A549 (cell line): ENCODE measurements at regions not wholly inside any gene's neighbourhood (a gene's known extent, or its start where the extent isn't known, plus 50 kb on each side); places are given as distances from the start of the nearest gene placed in this dataset.

ENCODE experiments used
- ATAC-seq, 2 experiments: fragments of 200-7000 bp in 1 of 2; fragments of >200 bp in 1 of 2; cut with Nextera tagmentation in 1 of 2; cut with Tn5 transposase in 1 of 2; 3 replicates each; pipeline versions ENCODE4 v1.8.0 to v1.9.1; 2018 to 2020; ENCODE audit warnings: mild to moderate bottlenecking in 1 of 2, moderate library complexity in 1 of 2
- CTCF ChIA-PET: fragments of 300-600 bp; sonication (Branson Sonifier 250); formaldehyde crosslinking; extraction: SDS; loops from one replicate; lab custom pipeline; 2021; ENCODE audit warnings: antibody characterized with exemption, inconsistent platforms; lab: Yijun Ruan, JAX
- POLR2A ChIA-PET: fragments of 350-600 bp; formaldehyde crosslinking; extraction: SDS; loops from one replicate; lab custom pipeline; 2021; ENCODE audit warnings: antibody characterized with exemption, inconsistent platforms; lab: Yijun Ruan, JAX
- DNase-seq, 2 experiments: peaks; one replicate each; pipeline versions ENCODE4 v3.0.0 to v3.0.0-alpha.2; 2011 to 2016; ENCODE audit warnings: low read depth in 1 of 2, low spot score in 1 of 2
- FAIRE-seq: peaks from 2 replicates; lab custom pipeline; 2011; peaks lifted over from hg19 to GRCh38; lab: Jason Lieb, UNC
- H3K27ac ChIP-seq, 2 experiments: fragments of >200 bp; sonication (Bioruptor Twin); formaldehyde crosslinking; 3 replicates each; pipeline ENCODE4 v1.5.1; 2016 to 2017
- H3K4me1 ChIP-seq: fragments of >200 bp; sonication (Bioruptor Twin); formaldehyde crosslinking; 3 replicates; pipeline ENCODE4 v1.6.1; 2016
- H3K4me2 ChIP-seq: fragments of >200 bp; sonication (Bioruptor Twin); formaldehyde crosslinking; 3 replicates; pipeline ENCODE4 v1.6.1; 2016
- H3K4me3 ChIP-seq: fragments of >200 bp; sonication (Bioruptor Twin); formaldehyde crosslinking; 3 replicates; pipeline ENCODE4 v1.5.1; 2016
- H3K9me3 ChIP-seq: fragments of >200 bp; sonication (Bioruptor Twin); formaldehyde crosslinking; 3 replicates; pipeline ENCODE4 v1.6.1; 2016
- CBX2 ChIP-seq: fragments of 200-600 bp; sonication (generic); IDR thresholded peaks from 2 replicates; pipeline ENCODE4 v1.6.1; 2016; ENCODE audit warnings: low read depth, mild to moderate bottlenecking, borderline replicate concordance
- CBX8 ChIP-seq: fragments of 200-600 bp; sonication (generic); IDR thresholded peaks from 2 replicates; pipeline ENCODE4 v1.6.1; 2016
- CHD4 ChIP-seq: fragments of 200-600 bp; sonication (generic); IDR thresholded peaks from 2 replicates; pipeline ENCODE4 v1.6.1; 2016; ENCODE audit warnings: antibody characterized with exemption, mild to moderate bottlenecking, borderline replicate concordance
- CTCF ChIP-seq: fragments of >200 bp; sonication (Bioruptor Twin); formaldehyde crosslinking; IDR thresholded peaks from 3 replicates; pipeline ENCODE4 v1.5.1; 2016
- ELK1 ChIP-seq: fragments of 150-350 bp; IDR thresholded peaks from 2 replicates; pipeline ENCODE4 v1.6.1; 2014; ENCODE audit warnings: low read depth, mild to moderate bottlenecking, low read length
- ESRRA ChIP-seq: fragments of 150-350 bp; IDR thresholded peaks from 2 replicates; pipeline ENCODE4 v1.6.1; 2014; ENCODE audit warnings: mild to moderate bottlenecking, low read length, borderline replicate concordance
- FOSB ChIP-seq: fragments of 250-450 bp; sonication (Bioruptor Pico); IDR thresholded peaks from 2 replicates; pipeline ENCODE4 v1.5.0; 2020; ENCODE audit warnings: mild to moderate bottlenecking, moderate library complexity
- FOXS1 ChIP-seq: fragments of 250-450 bp; sonication (Bioruptor Pico); IDR thresholded peaks from 2 replicates; pipeline ENCODE4 v1.5.0; 2020; ENCODE audit warnings: mild to moderate bottlenecking, moderate library complexity
- HEYL ChIP-seq: fragments of 250-450 bp; sonication (Bioruptor Pico); IDR thresholded peaks from 2 replicates; pipeline ENCODE4 v1.8.0; 2021; ENCODE audit warnings: mild to moderate bottlenecking, moderate library complexity
- HOXA7 ChIP-seq: fragments of 250-450 bp; sonication (Bioruptor Pico); IDR thresholded peaks from 2 replicates; pipeline ENCODE4 v1.5.0; 2020; ENCODE audit warnings: mild to moderate bottlenecking, moderate library complexity
- HOXB13 ChIP-seq: fragments of 250-450 bp; sonication (Bioruptor Pico); IDR thresholded peaks from 2 replicates; pipeline ENCODE4 v1.5.0; 2020; ENCODE audit warnings: low read depth, mild to moderate bottlenecking, moderate library complexity
- JUNB ChIP-seq: fragments of >200 bp; sonication (Bioruptor Twin); formaldehyde crosslinking; IDR thresholded peaks from 2 replicates; pipeline ENCODE4 v1.6.1; 2016
- KDM1A ChIP-seq: fragments of 200-600 bp; sonication (generic); IDR thresholded peaks from 2 replicates; pipeline ENCODE4 v1.6.1; 2016; ENCODE audit warnings: low read depth, mild to moderate bottlenecking
- KDM5A ChIP-seq: fragments of 200-600 bp; sonication (generic); IDR thresholded peaks from 2 replicates; pipeline ENCODE4 v1.6.1; 2016; ENCODE audit warnings: antibody characterized with exemption, mild to moderate bottlenecking
- MAZ ChIP-seq: fragments of 150-350 bp; IDR thresholded peaks from 2 replicates; pipeline ENCODE4 v1.6.1; 2014; ENCODE audit warnings: antibody characterized with exemption, low read depth, low read length, borderline replicate concordance
- MYC ChIP-seq: IDR thresholded peaks from 2 replicates; pipeline ENCODE4 v1.6.1; 2012; ENCODE audit warnings: mild to moderate bottlenecking, inconsistent platforms, low read length, improper control_type of control experiment, borderline replicate concordance
- NFE2L2 ChIP-seq: fragments of 150-350 bp; conservative IDR thresholded peaks from 2 replicates; pipeline ENCODE4 v1.6.1; 2014; ENCODE audit warnings: low read length
- NR3C1 ChIP-seq: fragments of >200 bp; sonication (Bioruptor Twin); formaldehyde crosslinking; IDR thresholded peaks from 3 replicates; pipeline ENCODE4 v1.6.1; 2017
- POLR2AphosphoS2 ChIP-seq: conservative IDR thresholded peaks from 2 replicates; pipeline ENCODE4 v1.6.1; 2012; ENCODE audit warnings: low read length, improper control_type of control experiment, inconsistent platforms
- RFX5 ChIP-seq: fragments of 450-650 bp; IDR thresholded peaks from 2 replicates; pipeline ENCODE4 v1.7.1; 2014; ENCODE audit warnings: antibody characterized with exemption, mild to moderate bottlenecking, moderate library complexity
- RNF2 ChIP-seq: fragments of 200-600 bp; sonication (generic); IDR thresholded peaks from 2 replicates; pipeline ENCODE4 v1.6.1; 2016; ENCODE audit warnings: low read depth, mild to moderate bottlenecking, antibody characterized with exemption, moderate library complexity, borderline replicate concordance
- SMC3 ChIP-seq: fragments of >200 bp; sonication (Bioruptor Twin); formaldehyde crosslinking; IDR thresholded peaks from 3 replicates; pipeline ENCODE4 v1.6.1; 2018; ENCODE audit warnings: inconsistent platforms
- SREBF2 ChIP-seq: fragments of 450-650 bp; IDR thresholded peaks from 2 replicates; pipeline ENCODE4 v1.6.1; 2014; ENCODE audit warnings: mild to moderate bottlenecking, moderate library complexity
- TFCP2L1 ChIP-seq: fragments of 250-450 bp; sonication (Bioruptor Pico); IDR thresholded peaks from 2 replicates; pipeline ENCODE4 v1.5.0; 2021; ENCODE audit warnings: mild to moderate bottlenecking
- TP53 ChIP-seq: fragments of 250-450 bp; sonication (Bioruptor Pico); IDR thresholded peaks from 2 replicates; pipeline ENCODE4 v1.5.0; 2021; ENCODE audit warnings: mild to moderate bottlenecking, moderate library complexity
- ZNF302 ChIP-seq: fragments of 250-450 bp; sonication (Bioruptor Pico); IDR thresholded peaks from 2 replicates; pipeline ENCODE4 v1.9.0; 2021; ENCODE audit warnings: inconsistent platforms, mild to moderate bottlenecking, moderate library complexity
- WGBS: methylation state at CpG from one replicate; pipeline ENCODE4 v1.1.6; 2017; ENCODE audit errors: missing lambda C conversion rate; 5-methylcytosine and 5-hydroxymethylcytosine counted together

GRCh38 chr9:87167582-87167981 lies 220.3 kb upstream of the GAS1 start:
- TF ChIP-seq KDM1A (no peak), SMC3 (no peak), ZNF302 (no peak), HOXB13 (no peak), FOSB (CRISPR knock-in tag) (no peak), CBX8 (no peak), POLR2AphosphoS2 (no peak), KDM5A (no peak), FOXS1 (CRISPR knock-in tag) (no peak), RFX5 (no peak), ESRRA (no peak), MYC (no peak), TP53 (no peak), CBX2 (no peak), RNF2 (no peak), TFCP2L1 (CRISPR knock-in tag) (no peak)
- 57% methylated on average over 4 of the region's 4 CpGs for WGBS
- no peak for FAIRE-seq
- no peak overlapping the region for H3K4me2 ChIP-seq
- no peaks in the 10 kb centered on the region for H3K4me1 ChIP-seq
- no peak overlapping the region for H3K4me3 ChIP-seq
- no peak for DNase-seq
- no peaks in the 10 kb centered on the region for H3K9me3 ChIP-seq
- POLR2A ChIA-PET = no interaction called here
- no peak for ATAC-seq
- CTCF ChIA-PET = interaction anchor here (0.5 to 0.6 kb wide), 2 partner anchors 68 to 247 kb away, joined by 4 read pairs; no protein-coding TSS in a partner anchor
- no peak overlapping the region for H3K27ac ChIP-seq

GRCh38 chr9:87178302-87178701 lies 231.0 kb upstream of the GAS1 start:
- Histone ChIP-seq H3K4me3 (no peak overlapping the region), H3K4me1 (no peaks in the 10 kb centered on the region), H3K9me3 (peaks cover 2% of the 10 kb centered on the region; the same call in 1 of the 3 replicates), H3K4me2 (no peak overlapping the region), H3K27ac (no peak overlapping the region)
- FAIRE-seq (no peak), DNase-seq (no peak), ATAC-seq (no peak)
- no peak for TF ChIP-seq SREBF2
- TF ChIP-seq HEYL (CRISPR knock-in tag) = no peak
- TF ChIP-seq HOXA7 = no peak
- TF ChIP-seq NR3C1 = no peak
- no peak for TF ChIP-seq CTCF
- TF ChIP-seq ESRRA = no peak
- TF ChIP-seq JUNB = no peak
- no peak for TF ChIP-seq ELK1
- no peak for TF ChIP-seq POLR2AphosphoS2
- no peak for TF ChIP-seq MYC
- TF ChIP-seq ZNF302 = no peak
- TF ChIP-seq MAZ = no peak
- TF ChIP-seq CHD4 = no peak
- TF ChIP-seq NFE2L2 = no peak
- CTCF ChIA-PET = interaction anchor here (0.9 kb wide), 1 partner anchor 245 kb away, joined by 6 read pairs; no protein-coding TSS in a partner anchor
- POLR2A ChIA-PET = no interaction called here
